Activated CD8-positive, alpha-beta T cell treated with anti-CD3 and anti-CD28 coated beads for 36 hours (primary cell): ENCODE measurements at regions not wholly inside any gene's neighbourhood (a gene's known extent, or its start where the extent isn't known, plus 50 kb on each side); places are given as distances from the start of the nearest gene placed in this dataset.

Source experiments
- ATAC-seq: fragments of 200-7000 bp; cut with Tn5 transposase; one replicate; pipeline ENCODE4 v1.10.0; 2021; ENCODE audit warnings: mild to moderate bottlenecking, moderate library complexity
- CTCF ChIA-PET: fragments of 350-600 bp; sonication (Branson Sonifier 250); formaldehyde crosslinking; loops from one replicate; lab custom pipeline; 2021; ENCODE audit warnings: antibody characterized with exemption; lab: Charles Lee
- POLR2A ChIA-PET: fragments of 350-600 bp; sonication (Branson Sonifier 250); formaldehyde crosslinking; loops from one replicate; lab custom pipeline; 2021; ENCODE audit warnings: antibody characterized with exemption; lab: Charles Lee
- DNase-seq: peaks from one replicate; pipeline ENCODE4 v3.0.0-alpha.2; 2020
- H3K27ac Mint-ChIP-seq: one replicate; pipeline ENCODE4 v1.8.0; 2021; ENCODE audit warnings: mild to moderate bottlenecking, mixed read lengths
- H3K27me3 Mint-ChIP-seq: one replicate; pipeline ENCODE4 v1.8.0; 2021; ENCODE audit warnings: mixed read lengths
- H3K36me3 Mint-ChIP-seq: one replicate; pipeline ENCODE4 v1.8.0; 2021; ENCODE audit warnings: low read depth, mixed read lengths
- H3K4me1 Mint-ChIP-seq: one replicate; pipeline ENCODE4 v1.8.0; 2021; ENCODE audit warnings: low read depth, mixed read lengths
- H3K4me3 Mint-ChIP-seq: one replicate; pipeline ENCODE4 v1.8.0; 2021; ENCODE audit warnings: mild to moderate bottlenecking, moderate library complexity, mixed read lengths
- H3K9me3 Mint-ChIP-seq: one replicate; pipeline ENCODE4 v1.8.0; 2021; ENCODE audit warnings: mixed read lengths
- CTCF ChIP-seq: fragments of 200-600 bp; IDR thresholded peaks from one replicate; pipeline ENCODE4 v1.8.0; 2022; ENCODE audit warnings: antibody characterized with exemption, mild to moderate bottlenecking
- intact Hi-C: fragments of 100-400 bp; cut with micrococcal nuclease; formaldehyde crosslinking; loops from one replicate; pipeline ENCODE4 v1.10.0; 2022

GRCh38 chr17:77010667-77011066 is 130.1 kb upstream of the SEC14L1 start:
- intact Hi-C loops = no loop called here
- H3K4me1 Mint-ChIP-seq = no peaks in the 10 kb centered on the region
- DNase-seq = no peak
- no peak overlapping the region for H3K4me3 Mint-ChIP-seq
- ATAC-seq = no peak
- TF ChIP-seq CTCF = no peak
- no peaks in the 10 kb centered on the region for H3K27me3 Mint-ChIP-seq
- H3K9me3 Mint-ChIP-seq = peaks cover 3% of the 10 kb centered on the region
- no peak overlapping the region for H3K27ac Mint-ChIP-seq
- POLR2A ChIA-PET = no interaction called here
- H3K36me3 Mint-ChIP-seq = no peaks in the 10 kb centered on the region
- CTCF ChIA-PET = interaction anchor here (0.8 to 1.2 kb wide), 4 partner anchors 12 to 143 kb away, joined by 3 to 6 read pairs (median 4); no protein-coding TSS in a partner anchor

- H3K4me3 Mint-ChIP-seq = no peak overlapping the region
- peak; percentile 80 for TF ChIP-seq CTCF
- H3K9me3 Mint-ChIP-seq = peaks cover 3% of the 10 kb centered on the region
- no peaks in the 10 kb centered on the region for H3K36me3 Mint-ChIP-seq
- H3K27ac Mint-ChIP-seq = no peak overlapping the region
- ChIA-PET POLR2A (no interaction called here), CTCF (interaction anchor here (0.7 to 2.9 kb wide), 16 partner anchors 8 to 484 kb away, joined by 3 to 23 read pairs (median 4); partner anchors contain the start of gene MGAT5B)
- DNase-seq = peak; percentile 82
- no peaks in the 10 kb centered on the region for H3K27me3 Mint-ChIP-seq
- ATAC-seq = no peak
- no peaks in the 10 kb centered on the region for H3K4me1 Mint-ChIP-seq
- intact Hi-C loops = no loop called here
Observed at GRCh38 chr17:77011173-77012011, 129.4 kb upstream of the SEC14L1 start.

- H3K4me3 Mint-ChIP-seq = no peak overlapping the region
- CTCF ChIA-PET = no interaction called here
- DNase-seq = no peak
- no peak overlapping the region for H3K27ac Mint-ChIP-seq
- no peak for TF ChIP-seq CTCF
- no peaks in the 10 kb centered on the region for H3K27me3 Mint-ChIP-seq
- intact Hi-C loops = no loop called here
- H3K9me3 Mint-ChIP-seq = no peaks in the 10 kb centered on the region
- no peak for ATAC-seq
- POLR2A ChIA-PET = no interaction called here
- H3K36me3 Mint-ChIP-seq = no peaks in the 10 kb centered on the region
- H3K4me1 Mint-ChIP-seq = no peaks in the 10 kb centered on the region
Observed at GRCh38 chr17:77018504-77018903, 122.3 kb upstream of the SEC14L1 start.

- no peak overlapping the region for H3K27ac Mint-ChIP-seq
- no peaks in the 10 kb centered on the region for H3K9me3 Mint-ChIP-seq
- no peak for TF ChIP-seq CTCF
- H3K27me3 Mint-ChIP-seq = no peaks in the 10 kb centered on the region
- ChIA-PET POLR2A (interaction anchor here (0.6 to 0.7 kb wide), 2 partner anchors 12 to 1178 kb away, joined by 3 to 4 read pairs; no protein-coding TSS in a partner anchor), CTCF (interaction anchor here (1.5 to 1.7 kb wide), 2 partner anchors 8 to 37 kb away, joined by 3 to 7 read pairs; no protein-coding TSS in a partner anchor)
- DNase-seq (no peak), ATAC-seq (no peak)
- no peaks in the 10 kb centered on the region for H3K4me1 Mint-ChIP-seq
- intact Hi-C loops = no loop called here
- H3K4me3 Mint-ChIP-seq = no peak overlapping the region
- H3K36me3 Mint-ChIP-seq = no peaks in the 10 kb centered on the region
Observed at GRCh38 chr17:77019893-77020379, 120.8 kb upstream of the SEC14L1 start.

- intact Hi-C loops = no loop called here
- no peak overlapping the region for H3K4me3 Mint-ChIP-seq
- CTCF ChIA-PET = interaction anchor here (1.7 kb wide), 1 partner anchor 36 kb away, joined by 7 read pairs; no protein-coding TSS in a partner anchor
Observed at GRCh38 chr17:77020973-77021372, 119.8 kb upstream of the SEC14L1 start.

More at GRCh38 chr17:77020973-77021372, 119.8 kb upstream of the SEC14L1 start:
- Mint-ChIP-seq H3K27ac (no peak overlapping the region), H3K4me1 (no peaks in the 10 kb centered on the region), H3K9me3 (no peaks in the 10 kb centered on the region), H3K36me3 (no peaks in the 10 kb centered on the region), H3K27me3 (no peaks in the 10 kb centered on the region)
- TF ChIP-seq CTCF = no peak
- no peak for ATAC-seq
- DNase-seq = no peak
- POLR2A ChIA-PET = no interaction called here
